GM21825 (cell line): ENCODE measurements at regions not wholly inside any gene's neighbourhood (a gene's known extent, or its start where the extent isn't known, plus 50 kb on each side); places are given as distances from the start of the nearest gene placed in this dataset.

ENCODE experiments used
- ATAC-seq: cut with Tn5 transposase; IDR thresholded peaks from one replicate; pipeline ENCODE4 v1.9.1; 2021; ENCODE audit warnings: mild to moderate bottlenecking, moderate library complexity; ENCODE audit not compliant: unreplicated experiment

GRCh38 chr10:78784546-78784945 is 284.2 kb upstream of the ZMIZ1 start:
- ATAC-seq: no peak

- no peak for ATAC-seq
Observed at GRCh38 chr10:78785066-78785465, 283.7 kb upstream of the ZMIZ1 start.

- no peak for ATAC-seq
Observed at GRCh38 chr10:78785991-78786390, 282.8 kb upstream of the ZMIZ1 start.

GRCh38 chr10:78787125-78787524 is 281.6 kb upstream of the ZMIZ1 start:
- ATAC-seq: no peak

- ATAC-seq: no peak
Observed at GRCh38 chr10:78794736-78795455, 273.9 kb upstream of the ZMIZ1 start.

- no peak for ATAC-seq
Observed at GRCh38 chr10:78798976-78799730, 269.6 kb upstream of the ZMIZ1 start.

GRCh38 chr10:78800006-78800405 is 268.8 kb upstream of the ZMIZ1 start:
- no peak for ATAC-seq

- ATAC-seq: no peak
Observed at GRCh38 chr10:78800535-78801320, 268.0 kb upstream of the ZMIZ1 start.

GRCh38 chr10:78802431-78802830 is 266.3 kb upstream of the ZMIZ1 start:
- ATAC-seq: no peak

GRCh38 chr10:78802866-78803265 is 265.9 kb upstream of the ZMIZ1 start:
- no peak for ATAC-seq

GRCh38 chr10:78803710-78804109 is 265.1 kb upstream of the ZMIZ1 start:
- ATAC-seq: no peak

GRCh38 chr10:78804411-78805032 is 264.2 kb upstream of the ZMIZ1 start:
- ATAC-seq: no peak

GRCh38 chr10:78805176-78805575 is 263.6 kb upstream of the ZMIZ1 start:
- ATAC-seq: no peak

GRCh38 chr10:78806681-78807221 is 262.0 kb upstream of the ZMIZ1 start:
- no peak for ATAC-seq

- no peak for ATAC-seq
Observed at GRCh38 chr10:78807504-78808203, 261.1 kb upstream of the ZMIZ1 start.

GRCh38 chr10:78808286-78808685 is 260.5 kb upstream of the ZMIZ1 start:
- no peak for ATAC-seq

GRCh38 chr10:78808736-78809367 is 259.9 kb upstream of the ZMIZ1 start:
- no peak for ATAC-seq

- ATAC-seq: no peak
Observed at GRCh38 chr10:78811174-78811573, 257.6 kb upstream of the ZMIZ1 start.

GRCh38 chr10:78812571-78813318 is 256.0 kb upstream of the ZMIZ1 start:
- ATAC-seq: no peak
